Keratinocyte (primary cell): ENCODE measurements at regions not wholly inside any gene's neighbourhood (a gene's known extent, or its start where the extent isn't known, plus 50 kb on each side); places are given as distances from the start of the nearest gene placed in this dataset.

Source experiments
- DNase-seq: peaks from one replicate; pipeline ENCODE4 v3.0.0-alpha.2; 2011; ENCODE audit warnings: low read depth, missing footprints, low spot score
- FAIRE-seq: peaks from 2 replicates; lab custom pipeline; 2011; peaks lifted over from hg19 to GRCh38; lab: Jason Lieb, UNC
- H2AFZ ChIP-seq: 2 replicates; pipeline ENCODE4 v1.6.0; 2012; ENCODE audit warnings: low read length, control low read depth, inconsistent platforms; ENCODE audit not compliant: control insufficient read depth
- H3K27ac ChIP-seq: 2 replicates; pipeline ENCODE4 v1.5.1; 2011; ENCODE audit warnings: low read length; ENCODE audit not compliant: control insufficient read depth, insufficient read depth
- H3K27me3 ChIP-seq: 3 replicates; pipeline ENCODE4 v1.6.0; 2011; ENCODE audit warnings: low read length; ENCODE audit not compliant: control insufficient read depth, insufficient read depth; ENCODE audit errors: extremely low read depth
- H3K36me3 ChIP-seq, 2 experiments: 2 replicates in 1 of 2; 3 replicates in 1 of 2; pipeline ENCODE4 v1.5.1; 2011; ENCODE audit warnings: low read length in 2 of 2, mild to moderate bottlenecking in 1 of 2; ENCODE audit not compliant: control insufficient read depth in 2 of 2, insufficient read depth in 2 of 2; ENCODE audit errors: extremely low read depth in 1 of 2
- H3K4me1 ChIP-seq: 3 replicates; pipeline ENCODE4 v1.5.1; 2011; ENCODE audit warnings: low read length; ENCODE audit not compliant: control insufficient read depth, insufficient read depth; ENCODE audit errors: extremely low read depth
- H3K4me2 ChIP-seq: 3 replicates; pipeline ENCODE4 v1.6.0; 2011; ENCODE audit warnings: low read depth, low read length; ENCODE audit not compliant: control insufficient read depth, insufficient read depth; ENCODE audit errors: extremely low read depth
- H3K4me3 ChIP-seq, 3 experiments: fragments of 200-600 bp in 1 of 3; sonication (generic) in 1 of 3; 2 replicates in 2 of 3; 3 replicates in 1 of 3; pipeline ENCODE4 v1.5.1; 2011 to 2016; ENCODE audit warnings: low read length in 3 of 3, mild to moderate bottlenecking in 3 of 3, control low read depth in 2 of 3, inconsistent platforms in 1 of 3, low read depth in 1 of 3, mixed read lengths in 1 of 3, mixed run types in 1 of 3, moderate library complexity in 1 of 3; ENCODE audit not compliant: control insufficient read depth in 2 of 3, insufficient read depth in 2 of 3; ENCODE audit errors: extremely low read depth in 1 of 3
- H3K79me2 ChIP-seq: 2 replicates; pipeline ENCODE4 v1.6.0; 2012; ENCODE audit warnings: low read length; ENCODE audit not compliant: control insufficient read depth, insufficient read depth
- H3K9ac ChIP-seq: 3 replicates; pipeline ENCODE4 v1.6.0; 2011; ENCODE audit warnings: low read length; ENCODE audit not compliant: control insufficient read depth, insufficient read depth; ENCODE audit errors: extremely low read depth
- H3K9me1 ChIP-seq: 3 replicates; pipeline ENCODE4 v1.6.0; 2011; ENCODE audit warnings: low read length; ENCODE audit not compliant: control insufficient read depth, insufficient read depth; ENCODE audit errors: extremely low read depth
- H3K9me3 ChIP-seq: 2 replicates; pipeline ENCODE4 v1.5.1; 2012; ENCODE audit warnings: low read depth, low read length; ENCODE audit not compliant: control insufficient read depth
- H4K20me1 ChIP-seq: 3 replicates; pipeline ENCODE4 v1.6.0; 2011; ENCODE audit warnings: low read length; ENCODE audit not compliant: control insufficient read depth, insufficient read depth; ENCODE audit errors: extremely low read depth
- EZH2 ChIP-seq: IDR thresholded peaks from one replicate; pipeline ENCODE4 v1.6.1; 2012; ENCODE audit warnings: inconsistent platforms, mild to moderate bottlenecking, low read length, moderate library complexity
- dilution Hi-C: fragments of 300-500 bp; cut with MboI; formaldehyde crosslinking; loops from one replicate; pipeline ENCODE4 v1.7.0; 2020; ENCODE audit warnings: low sequenced_read_pairs; ENCODE audit not compliant: extremely low pct_ligation_motif_present
- TF ChIP-seq, protein P1 (sequence below), 3 experiments: IDR thresholded peaks in 1 of 3; conservative IDR thresholded peaks in 1 of 3; optimal IDR thresholded peaks in 1 of 3; 2 replicates in 2 of 3; 3 replicates in 1 of 3; pipeline versions ENCODE3 to v1.5.1; 2011; ENCODE audit warnings: low read length in 3 of 3, mild to moderate bottlenecking in 3 of 3, moderate library complexity in 2 of 3, control low read depth in 1 of 3, inconsistent platforms in 1 of 3; ENCODE audit not compliant: insufficient read depth in 2 of 3; ENCODE audit errors: extremely low read depth in 1 of 3

DNA sequence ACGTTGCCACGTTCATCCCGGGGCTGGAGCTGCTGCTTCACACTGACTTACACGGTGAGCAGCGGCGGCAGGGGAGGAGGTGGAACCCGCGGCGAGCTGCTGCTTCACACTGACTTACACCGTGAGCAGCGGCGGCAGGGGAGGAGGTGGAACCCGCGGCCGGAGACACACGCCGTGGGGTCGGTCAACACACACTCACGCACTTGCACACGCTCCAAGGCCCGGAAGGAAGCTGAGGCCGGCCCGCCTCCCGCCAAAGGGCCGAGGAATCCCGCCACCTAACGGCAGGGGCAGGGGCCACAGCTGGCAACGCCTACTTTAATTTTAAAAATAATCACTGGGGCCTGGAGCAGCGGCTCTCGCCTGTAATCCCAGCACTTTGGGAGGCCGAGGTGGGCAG lies 94.4 kb upstream of the FOXC1 start:
- Histone ChIP-seq H3K36me3 (no peaks in the 10 kb centered on the region), H3K9ac (no peak overlapping the region), H3K79me2 (no peaks in the 10 kb centered on the region), H4K20me1 (no peaks in the 10 kb centered on the region), H2AFZ (no peak overlapping the region), H3K9me1 (no peaks in the 10 kb centered on the region), H3K4me3 (no peak overlapping the region), H3K27me3 (peaks cover 4% of the 10 kb centered on the region), H3K4me1 (no peaks in the 10 kb centered on the region), H3K4me2 (no peak overlapping the region), H3K27ac (no peak overlapping the region), H3K9me3 (no peaks in the 10 kb centered on the region)
- FAIRE-seq (no peak), DNase-seq (no peak)
- TF ChIP-seq, protein P1, sequence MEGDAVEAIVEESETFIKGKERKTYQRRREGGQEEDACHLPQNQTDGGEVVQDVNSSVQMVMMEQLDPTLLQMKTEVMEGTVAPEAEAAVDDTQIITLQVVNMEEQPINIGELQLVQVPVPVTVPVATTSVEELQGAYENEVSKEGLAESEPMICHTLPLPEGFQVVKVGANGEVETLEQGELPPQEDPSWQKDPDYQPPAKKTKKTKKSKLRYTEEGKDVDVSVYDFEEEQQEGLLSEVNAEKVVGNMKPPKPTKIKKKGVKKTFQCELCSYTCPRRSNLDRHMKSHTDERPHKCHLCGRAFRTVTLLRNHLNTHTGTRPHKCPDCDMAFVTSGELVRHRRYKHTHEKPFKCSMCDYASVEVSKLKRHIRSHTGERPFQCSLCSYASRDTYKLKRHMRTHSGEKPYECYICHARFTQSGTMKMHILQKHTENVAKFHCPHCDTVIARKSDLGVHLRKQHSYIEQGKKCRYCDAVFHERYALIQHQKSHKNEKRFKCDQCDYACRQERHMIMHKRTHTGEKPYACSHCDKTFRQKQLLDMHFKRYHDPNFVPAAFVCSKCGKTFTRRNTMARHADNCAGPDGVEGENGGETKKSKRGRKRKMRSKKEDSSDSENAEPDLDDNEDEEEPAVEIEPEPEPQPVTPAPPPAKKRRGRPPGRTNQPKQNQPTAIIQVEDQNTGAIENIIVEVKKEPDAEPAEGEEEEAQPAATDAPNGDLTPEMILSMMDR (optimal IDR thresholded peaks at IDR 0.05 in 1 of 3, IDR thresholded peaks at IDR 0.05 in 1 of 3, conservative IDR thresholded peaks at IDR 0.05 in 1 of 3; ENCODE audit: extremely low read depth in 1 of 3, insufficient read depth in 2 of 3, low read length in 3 of 3) = no peak
- no peak for TF ChIP-seq EZH2
- dilution Hi-C loops = no loop called here

DNA sequence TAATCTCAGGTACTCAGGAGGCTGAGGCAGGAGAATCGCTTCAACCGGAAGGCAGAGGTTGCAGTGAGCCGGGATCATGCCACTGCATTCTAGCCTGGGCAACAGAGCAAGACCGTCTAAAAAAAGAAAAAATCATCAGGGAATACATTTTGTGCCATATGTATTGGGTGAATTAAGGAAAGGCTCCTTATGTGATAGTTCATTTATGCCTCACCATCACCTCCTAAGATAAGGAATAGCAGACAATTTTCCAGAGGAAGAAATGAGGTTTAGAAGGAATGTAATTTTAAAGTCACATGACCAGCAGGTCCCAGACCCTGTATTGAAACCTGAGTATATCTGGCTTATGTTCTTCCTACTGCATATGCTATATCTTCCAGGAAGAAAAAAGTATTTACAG lies 93.9 kb upstream of the FOXC1 start:
- no peak for FAIRE-seq
- Histone ChIP-seq H3K4me2 (no peak overlapping the region), H3K79me2 (no peaks in the 10 kb centered on the region), H3K9ac (no peak overlapping the region), H3K27me3 (peaks cover 4% of the 10 kb centered on the region), H3K4me1 (no peaks in the 10 kb centered on the region), H4K20me1 (no peaks in the 10 kb centered on the region), H3K9me1 (no peaks in the 10 kb centered on the region), H3K9me3 (no peaks in the 10 kb centered on the region), H3K36me3 (no peaks in the 10 kb centered on the region), H3K4me3 (no peak overlapping the region), H3K27ac (no peak overlapping the region), H2AFZ (no peak overlapping the region)
- no peak for TF ChIP-seq EZH2
- TF ChIP-seq, protein P1 (optimal IDR thresholded peaks at IDR 0.05 in 1 of 3, IDR thresholded peaks at IDR 0.05 in 1 of 3, conservative IDR thresholded peaks at IDR 0.05 in 1 of 3; ENCODE audit: extremely low read depth in 1 of 3, insufficient read depth in 2 of 3, low read length in 3 of 3) = no peak
- DNase-seq = no peak
- dilution Hi-C loops = no loop called here
